Body of pancreas (tissue), 4 donors: ENCODE measurements at regions not wholly inside any gene's neighbourhood (a gene's known extent, or its start where the extent isn't known, plus 50 kb on each side); places are given as distances from the start of the nearest gene placed in this dataset.

Experiments
- CTCF ChIP-seq, 7 experiments: fragments of 450-650 bp in 4 of 7; fragments of 200-600 bp in 3 of 7; sonication (generic) in 3 of 7; IDR thresholded peaks; one replicate each; pipeline ENCODE4 v1.5.1; 2016 to 2019; ENCODE audit warnings: antibody characterized with exemption in 7 of 7
- POLR2A ChIP-seq, 3 donors: fragments of 450-650 bp; IDR thresholded peaks; one replicate each; pipeline ENCODE4 v1.6.1; 2016; ENCODE audit warnings: antibody characterized with exemption in 3 of 3, mild to moderate bottlenecking in 2 of 3

DNA sequence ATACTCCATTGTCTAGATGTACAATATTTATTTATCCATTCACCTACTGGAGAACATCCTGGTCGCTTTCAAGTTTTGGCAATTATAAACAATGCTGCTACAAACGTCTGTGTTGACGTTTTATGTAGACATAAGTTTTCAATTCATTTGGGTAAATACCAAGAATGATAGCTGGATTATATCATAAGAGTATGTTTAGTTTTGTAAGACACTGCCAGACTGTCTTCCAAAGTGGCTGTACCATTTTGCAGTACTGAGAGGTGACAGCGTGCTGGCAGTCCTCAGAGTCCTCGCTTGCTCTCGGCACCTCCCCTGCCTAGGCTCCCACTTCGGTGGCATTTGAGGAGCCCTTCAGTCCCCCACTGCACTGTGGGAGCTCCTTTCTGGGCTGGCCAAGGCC, 253.3 kb upstream of the INTU start:
- TF ChIP-seq CTCF (IDR thresholded peaks at IDR 0.05): no peak
- no peak for TF ChIP-seq POLR2A (IDR thresholded peaks at IDR 0.05)
